NCI-H345 (cell line): ENCODE measurements at regions not wholly inside any gene's neighbourhood (a gene's known extent, or its start where the extent isn't known, plus 50 kb on each side); places are given as distances from the start of the nearest gene placed in this dataset.
"Not testable (repeated sequence)": the region's sequence is repeated elsewhere in the genome, so short reads cannot be mapped to it uniquely, and the experiment has no call there.

Experiments used
- DNase-seq: peaks from one replicate; lab custom pipeline; 2025; lab: John Stamatoyannopoulos, UW

- no peak for DNase-seq
Measured at GRCh38 chr4:66554826-66555225, 884.5 kb upstream of the EPHA5 start.

GRCh38 chr4:66545301-66545700 lies 875.0 kb upstream of the EPHA5 start:
- DNase-seq: not testable (repeated sequence)

GRCh38 chr4:66544281-66544680 lies 874.0 kb upstream of the EPHA5 start:
- DNase-seq: no peak

- DNase-seq: no peak
Measured at GRCh38 chr4:66539745-66540144, 869.5 kb upstream of the EPHA5 start.

- DNase-seq: no peak
Measured at GRCh38 chr4:66524781-66525180, 854.5 kb upstream of the EPHA5 start.

GRCh38 chr4:66522244-66522643 lies 852.0 kb upstream of the EPHA5 start:
- DNase-seq: no peak

- DNase-seq: no peak
Measured at GRCh38 chr4:66516940-66517339, 846.7 kb upstream of the EPHA5 start.

GRCh38 chr4:66506985-66507384 lies 836.7 kb upstream of the EPHA5 start:
- DNase-seq: no peak

- peak; percentile 1 for DNase-seq
Measured at GRCh38 chr4:66501997-66502396, 831.7 kb upstream of the EPHA5 start.

GRCh38 chr4:66490729-66491128 lies 820.4 kb upstream of the EPHA5 start:
- DNase-seq: no peak

GRCh38 chr4:66489783-66490452 lies 819.6 kb upstream of the EPHA5 start:
- DNase-seq: no peak

GRCh38 chr4:66489370-66489769 lies 819.1 kb upstream of the EPHA5 start:
- no peak for DNase-seq

GRCh38 chr4:66486068-66486467 lies 815.8 kb upstream of the EPHA5 start:
- DNase-seq: no peak

GRCh38 chr4:66482186-66482585 lies 811.9 kb upstream of the EPHA5 start:
- no peak for DNase-seq

GRCh38 chr4:66475596-66475995 lies 805.3 kb upstream of the EPHA5 start:
- DNase-seq: no peak

GRCh38 chr4:66465111-66465510 lies 794.8 kb upstream of the EPHA5 start:
- no peak for DNase-seq

GRCh38 chr4:66462890-66463289 lies 792.6 kb upstream of the EPHA5 start:
- not testable (repeated sequence) for DNase-seq

GRCh38 chr4:66451741-66452140 lies 781.5 kb upstream of the EPHA5 start:
- no peak for DNase-seq

GRCh38 chr4:66443008-66443407 lies 772.7 kb upstream of the EPHA5 start:
- DNase-seq: no peak

- DNase-seq: no peak
Measured at GRCh38 chr4:66439508-66439907, 769.2 kb upstream of the EPHA5 start.

- DNase-seq: no peak
Measured at GRCh38 chr4:66433706-66434105, 763.4 kb upstream of the EPHA5 start.

GRCh38 chr4:66430856-66431255 lies 760.6 kb upstream of the EPHA5 start:
- no peak for DNase-seq

GRCh38 chr4:66429276-66429675 lies 759.0 kb upstream of the EPHA5 start:
- DNase-seq: no peak

GRCh38 chr4:66416425-66416824 lies 746.1 kb upstream of the EPHA5 start:
- no peak for DNase-seq
